Neural cell (in vitro differentiated cells): ENCODE measurements at regions not wholly inside any gene's neighbourhood (a gene's known extent, or its start where the extent isn't known, plus 50 kb on each side); places are given as distances from the start of the nearest gene placed in this dataset.

ENCODE experiments used
- H2AFZ ChIP-seq: fragments of 200-600, 300-800 bp; sonication (generic), shearing (Covaris generic); 2 replicates; pipeline ENCODE4 v1.6.0; 2014; ENCODE audit warnings: low read depth, mild to moderate bottlenecking, antibody characterized with exemption, low read length, moderate library complexity
- H3F3A ChIP-seq: fragments of 200-600 bp; shearing (Covaris generic); 2 replicates; pipeline ENCODE4 v1.6.1; 2016; ENCODE audit warnings: mild to moderate bottlenecking, moderate library complexity, mixed read lengths, antibody characterized with exemption, low read length; ENCODE audit not compliant: insufficient read depth, poor library complexity, severe bottlenecking
- H3K27ac ChIP-seq: fragments of 200-600, 300-800 bp; sonication (generic), shearing (Covaris generic); 2 replicates; pipeline ENCODE4 v1.5.1; 2014; ENCODE audit warnings: mild to moderate bottlenecking, low read length, moderate library complexity
- H3K27me3 ChIP-seq: fragments of 300-800, 200-600 bp; sonication (generic), shearing (Covaris generic); 2 replicates; pipeline ENCODE4 v1.6.0; 2014; ENCODE audit warnings: mild to moderate bottlenecking, low read depth, low read length, moderate library complexity; ENCODE audit not compliant: insufficient read depth
- H3K36me3 ChIP-seq: fragments of 300-800, 200-600 bp; sonication (generic), shearing (Covaris generic); 2 replicates; pipeline ENCODE4 v1.5.1; 2014; ENCODE audit warnings: mild to moderate bottlenecking, antibody characterized with exemption, low read length, moderate library complexity; ENCODE audit not compliant: insufficient read depth
- H3K4me2 ChIP-seq: fragments of 300-800, 200-600 bp; sonication (generic), shearing (Covaris generic); 2 replicates; pipeline ENCODE4 v1.6.0; 2014; ENCODE audit warnings: mild to moderate bottlenecking, low read length
- H3K4me3 ChIP-seq: fragments of 300-800, 200-600 bp; sonication (generic), shearing (Covaris generic); 2 replicates; pipeline ENCODE4 v1.5.1; 2014; ENCODE audit warnings: mild to moderate bottlenecking, low read length, moderate library complexity
- H3K79me2 ChIP-seq: fragments of 200-600 bp; shearing (Covaris generic); replicated peaks from 2 replicates; pipeline ENCODE4 v1.6.0; 2014; ENCODE audit warnings: mild to moderate bottlenecking, low read length, moderate library complexity; ENCODE audit not compliant: insufficient read depth
- H3K9ac ChIP-seq: fragments of 300-800, 200-600 bp; sonication (generic), shearing (Covaris generic); 2 replicates; pipeline ENCODE4 v1.6.1; 2016; ENCODE audit warnings: mild to moderate bottlenecking, low read length, mixed read lengths
- H3K9me2 ChIP-seq: fragments of 200-600 bp; shearing (Covaris generic); 2 replicates; pipeline ENCODE4 v1.6.1; 2016; ENCODE audit warnings: mild to moderate bottlenecking, low read length, mixed read lengths; ENCODE audit not compliant: insufficient read depth
- H3K9me3 ChIP-seq: fragments of 200-600, 300-800 bp; sonication (generic), shearing (Covaris generic); 2 replicates; pipeline ENCODE4 v1.6.1; 2016; ENCODE audit warnings: mild to moderate bottlenecking, mixed run types, low read length, moderate library complexity, mixed read lengths
- H4K20me1 ChIP-seq: fragments of 200-600 bp; shearing (Covaris generic); 2 replicates; pipeline ENCODE4 v1.6.1; 2016; ENCODE audit warnings: mild to moderate bottlenecking, mixed run types; ENCODE audit not compliant: insufficient read depth
- CTCF ChIP-seq: fragments of 450-650 bp; IDR thresholded peaks from 2 replicates; pipeline ENCODE4 v1.5.1; 2014; ENCODE audit warnings: antibody characterized with exemption, mild to moderate bottlenecking, moderate library complexity; ENCODE audit not compliant: poor library complexity, severe bottlenecking
- EP300 ChIP-seq: fragments of 450-650 bp; conservative IDR thresholded peaks from 2 replicates; pipeline ENCODE4 v1.6.1; 2014; ENCODE audit warnings: antibody characterized with exemption, mild to moderate bottlenecking, moderate library complexity; ENCODE audit not compliant: poor library complexity, severe bottlenecking
- EZH2 ChIP-seq: fragments of 200-600, 300-800 bp; shearing (Covaris generic), sonication (generic); IDR thresholded peaks from 2 replicates; pipeline ENCODE4 v1.6.1; 2014; ENCODE audit warnings: antibody characterized with exemption, low read length, borderline replicate concordance, mild to moderate bottlenecking; ENCODE audit not compliant: insufficient read depth, poor library complexity, severe bottlenecking
- MXI1 ChIP-seq: fragments of 450-650 bp; conservative IDR thresholded peaks from 2 replicates; pipeline ENCODE4 v1.6.1; 2014; ENCODE audit warnings: antibody characterized with exemption, mild to moderate bottlenecking; ENCODE audit not compliant: poor library complexity, severe bottlenecking
- POLR2AphosphoS5 ChIP-seq: IDR thresholded peaks from 2 replicates; pipeline ENCODE4 v1.6.1; 2012
- RAD21 ChIP-seq: fragments of 450-650 bp; conservative IDR thresholded peaks from 2 replicates; pipeline ENCODE4 v1.6.1; 2014; ENCODE audit warnings: antibody characterized with exemption, mild to moderate bottlenecking, moderate library complexity
- REST ChIP-seq: IDR thresholded peaks from 2 replicates; pipeline ENCODE4 v1.6.1; 2012; ENCODE audit warnings: borderline replicate concordance
- SMC3 ChIP-seq: fragments of 450-650 bp; conservative IDR thresholded peaks from 2 replicates; pipeline ENCODE4 v1.6.1; 2014; ENCODE audit warnings: antibody characterized with exemption, mild to moderate bottlenecking, moderate library complexity; ENCODE audit not compliant: poor library complexity
- TAF1 ChIP-seq: IDR thresholded peaks from 2 replicates; pipeline ENCODE4 v1.6.1; 2012; ENCODE audit warnings: low read depth

GRCh38 chr22:35138521-35138920, 72.6 kb downstream of the ISX start:
- Histone ChIP-seq H3K27ac (no peak overlapping the region), H3F3A (no peaks in the 10 kb centered on the region), H3K27me3 (no peaks in the 10 kb centered on the region), H3K9me3 (no peaks in the 10 kb centered on the region), H3K4me2 (no peak overlapping the region), H3K36me3 (no peaks in the 10 kb centered on the region), H4K20me1 (no peaks in the 10 kb centered on the region), H3K9ac (no peak overlapping the region), H2AFZ (no peak overlapping the region), H3K9me2 (no peaks in the 10 kb centered on the region), H3K79me2 (no peaks in the 10 kb centered on the region), H3K4me3 (no peak overlapping the region)
- TF ChIP-seq RAD21 (no peak), TAF1 (no peak), EZH2 (no peak), REST (no peak), SMC3 (no peak), CTCF (no peak), EP300 (no peak), MXI1 (no peak), POLR2AphosphoS5 (no peak)

GRCh38 chr22:35140879-35141745, 75.2 kb downstream of the ISX start:
- TF ChIP-seq MXI1 (no peak), EZH2 (no peak), REST (no peak), EP300 (no peak)
- H3K9me2 ChIP-seq: no peaks in the 10 kb centered on the region
- H3K27ac ChIP-seq: no peak overlapping the region
- no peaks in the 10 kb centered on the region for H4K20me1 ChIP-seq
- no peaks in the 10 kb centered on the region for H3K36me3 ChIP-seq
- H3K27me3 ChIP-seq: no peaks in the 10 kb centered on the region
- no peaks in the 10 kb centered on the region for H3K9me3 ChIP-seq
- no peak overlapping the region for H2AFZ ChIP-seq
- H3K79me2 ChIP-seq: no peaks in the 10 kb centered on the region
- H3K4me3 ChIP-seq: no peak overlapping the region
- no peak overlapping the region for H3K9ac ChIP-seq
- H3K4me2 ChIP-seq: no peak overlapping the region
- no peaks in the 10 kb centered on the region for H3F3A ChIP-seq
